ENCODE measurements at regions not wholly inside any gene's neighbourhood (a gene's known extent, or its start where the extent isn't known, plus 50 kb on each side); places are given as distances from the start of the nearest gene placed in this dataset.
"Not testable (repeated sequence)": the region's sequence is repeated elsewhere in the genome, so short reads cannot be mapped to it uniquely, and the experiment has no call there.

GRCh38 chr2:163934131-163934530 is 198.3 kb upstream of the FIGN start:
- no peak for TF ChIP-seq CTCF (IDR thresholded peaks at IDR 0.05; ENCODE audit: insufficient read depth, low read length, poor library complexity, severe bottlenecking)
- no peak for DNase-seq (ENCODE audit: extremely low read depth, insufficient read length)
- no peak overlapping the region for H3K4me3 ChIP-seq (replicated peaks; ENCODE audit: low read depth, low read length)
- H3K36me3 ChIP-seq (ENCODE audit: control insufficient read depth, insufficient read depth, low read length) = no peaks in the 10 kb centered on the region
- no peaks in the 10 kb centered on the region for H3K27me3 ChIP-seq (replicated peaks; ENCODE audit: control insufficient read depth, insufficient read depth, low read length)

- H3K27me3 ChIP-seq (replicated peaks; ENCODE audit: control insufficient read depth, insufficient read depth, low read length) = no peaks in the 10 kb centered on the region
- no peak for TF ChIP-seq CTCF (IDR thresholded peaks at IDR 0.05; ENCODE audit: insufficient read depth, low read length, poor library complexity, severe bottlenecking)
- H3K4me3 ChIP-seq (replicated peaks; ENCODE audit: low read depth, low read length) = no peak overlapping the region
- DNase-seq (ENCODE audit: extremely low read depth, insufficient read length) = no peak
- no peaks in the 10 kb centered on the region for H3K36me3 ChIP-seq (ENCODE audit: control insufficient read depth, insufficient read depth, low read length)
Measured at GRCh38 chr2:163919717-163920116, 183.9 kb upstream of the FIGN start.

GRCh38 chr2:163914486-163914885 is 178.7 kb upstream of the FIGN start:
- not testable (repeated sequence) for H3K27me3 ChIP-seq (replicated peaks; ENCODE audit: control insufficient read depth, insufficient read depth, low read length); H3K36me3 ChIP-seq (ENCODE audit: control insufficient read depth, insufficient read depth, low read length); H3K4me3 ChIP-seq (replicated peaks; ENCODE audit: low read depth, low read length)

GRCh38 chr2:163913532-163913944 is 177.7 kb upstream of the FIGN start:
- not testable (repeated sequence) for H3K27me3 ChIP-seq (replicated peaks; ENCODE audit: control insufficient read depth, insufficient read depth, low read length); DNase-seq (ENCODE audit: extremely low read depth, insufficient read length); H3K36me3 ChIP-seq (ENCODE audit: control insufficient read depth, insufficient read depth, low read length); H3K4me3 ChIP-seq (replicated peaks; ENCODE audit: low read depth, low read length)

More at GRCh38 chr2:163914486-163914885, 178.7 kb upstream of the FIGN start:
- DNase-seq (ENCODE audit: extremely low read depth, insufficient read length) = not testable (repeated sequence)

- Histone ChIP-seq H3K4me3 (replicated peaks; ENCODE audit: low read depth, low read length) (no peak overlapping the region), H3K27me3 (replicated peaks; ENCODE audit: control insufficient read depth, insufficient read depth, low read length) (no peaks in the 10 kb centered on the region), H3K36me3 (ENCODE audit: control insufficient read depth, insufficient read depth, low read length) (no peaks in the 10 kb centered on the region)
- no peak for TF ChIP-seq CTCF (IDR thresholded peaks at IDR 0.05; ENCODE audit: insufficient read depth, low read length, poor library complexity, severe bottlenecking)
- no peak for DNase-seq (ENCODE audit: extremely low read depth, insufficient read length)
Measured at GRCh38 chr2:163909411-163910080, 173.7 kb upstream of the FIGN start.

GRCh38 chr2:163906410-163906809 is 170.6 kb upstream of the FIGN start:
- H3K36me3 ChIP-seq (ENCODE audit: control insufficient read depth, insufficient read depth, low read length) = no peaks in the 10 kb centered on the region
- TF ChIP-seq CTCF (IDR thresholded peaks at IDR 0.05; ENCODE audit: insufficient read depth, low read length, poor library complexity, severe bottlenecking) = no peak
- no peak overlapping the region for H3K4me3 ChIP-seq (replicated peaks; ENCODE audit: low read depth, low read length)
- no peaks in the 10 kb centered on the region for H3K27me3 ChIP-seq (replicated peaks; ENCODE audit: control insufficient read depth, insufficient read depth, low read length)
- no peak for DNase-seq (ENCODE audit: extremely low read depth, insufficient read length)

- Histone ChIP-seq H3K36me3 (ENCODE audit: control insufficient read depth, insufficient read depth, low read length) (no peaks in the 10 kb centered on the region), H3K4me3 (replicated peaks; ENCODE audit: low read depth, low read length) (no peak overlapping the region), H3K27me3 (replicated peaks; ENCODE audit: control insufficient read depth, insufficient read depth, low read length) (no peaks in the 10 kb centered on the region)
- DNase-seq (ENCODE audit: extremely low read depth, insufficient read length) = no peak
- no peak for TF ChIP-seq CTCF (IDR thresholded peaks at IDR 0.05; ENCODE audit: insufficient read depth, low read length, poor library complexity, severe bottlenecking)
Measured at GRCh38 chr2:163897799-163898198, 162.0 kb upstream of the FIGN start.

- H3K27me3 ChIP-seq (replicated peaks; ENCODE audit: control insufficient read depth, insufficient read depth, low read length); DNase-seq (ENCODE audit: extremely low read depth, insufficient read length); H3K4me3 ChIP-seq (replicated peaks; ENCODE audit: low read depth, low read length); H3K36me3 ChIP-seq (ENCODE audit: control insufficient read depth, insufficient read depth, low read length): not testable (repeated sequence)
Measured at GRCh38 chr2:163893444-163893843, 157.6 kb upstream of the FIGN start.

All from GM06990 (cell line).